PFSK-1 (cell line): ENCODE measurements at regions not wholly inside any gene's neighbourhood (a gene's known extent, or its start where the extent isn't known, plus 50 kb on each side); places are given as distances from the start of the nearest gene placed in this dataset.

ENCODE experiments used
- POLR2AphosphoS5 ChIP-seq: IDR thresholded peaks from 2 replicates; pipeline ENCODE4 v1.6.1; 2012; ENCODE audit warnings: low read depth, mild to moderate bottlenecking, control low read depth, low read length, moderate library complexity
- REST ChIP-seq, 2 experiments: IDR thresholded peaks; 2 replicates each; pipeline versions ENCODE4 v1.6.1 to v1.8.0; 2011 to 2012; ENCODE audit warnings: low read depth in 2 of 2, low read length in 2 of 2, control low read depth in 1 of 2, inconsistent platforms in 1 of 2, mild to moderate bottlenecking in 1 of 2, moderate library complexity in 1 of 2; ENCODE audit not compliant: insufficient read depth in 1 of 2

GRCh38 chr2:103959174-103960128 lies 894.5 kb upstream of the POU3F3 start:
- TF ChIP-seq POLR2AphosphoS5 = no peak
- no peak for TF ChIP-seq REST (IDR thresholded peaks at IDR 0.05; ENCODE audit: insufficient read depth in 1 of 2, low read depth in 2 of 2, low read length in 2 of 2)
